GM13976 (cell line): ENCODE measurements at regions not wholly inside any gene's neighbourhood (a gene's known extent, or its start where the extent isn't known, plus 50 kb on each side); places are given as distances from the start of the nearest gene placed in this dataset.
A peak's percentile ranks its signal among the peaks of the same experiment; 100 is the strongest.

Experiments used
- DNase-seq: peaks from one replicate; pipeline ENCODE4 v3.0.0; 2012; ENCODE audit warnings: low spot score
- CTCF ChIP-seq: IDR thresholded peaks from 2 replicates; pipeline ENCODE4 v1.5.1; 2012; ENCODE audit warnings: borderline replicate concordance, mild to moderate bottlenecking; ENCODE audit not compliant: insufficient read depth; ENCODE audit errors: extremely low read depth, missing control alignments, control extremely low read depth
- in situ Hi-C: fragments of 300-500 bp; cut with MboI; formaldehyde crosslinking; loops from one replicate; pipeline ENCODE4 v1.12.0; 2022; ENCODE audit warnings: low sequenced_read_pairs, mixed read lengths, inconsistent platforms; ENCODE audit not compliant: unreplicated experiment

- DNase-seq: no peak
These were observed 260.1 kb upstream of the ARID1B start for GRCh38 chr6:156517088-156517487.

GRCh38 chr6:156515242-156515641, 261.9 kb upstream of the ARID1B start:
- DNase-seq: no peak
- TF ChIP-seq CTCF: no peak
- in situ Hi-C loops: no loop called here

More at GRCh38 chr6:156517088-156517487, 260.1 kb upstream of the ARID1B start:
- no peak for TF ChIP-seq CTCF
- in situ Hi-C loops: no loop called here

- peak; percentile 26 for DNase-seq
- TF ChIP-seq CTCF: no peak
- in situ Hi-C loops: no loop called here
These were observed 263.7 kb upstream of the ARID1B start for GRCh38 chr6:156513504-156513903.

GRCh38 chr6:156511570-156511969, 265.6 kb upstream of the ARID1B start:
- no peak for DNase-seq
- in situ Hi-C loops: no loop called here
- TF ChIP-seq CTCF: no peak

- in situ Hi-C loops: no loop called here
- DNase-seq: no peak
- no peak for TF ChIP-seq CTCF
These were observed 266.1 kb upstream of the ARID1B start for GRCh38 chr6:156511051-156511450.

GRCh38 chr6:156510242-156510641, 266.9 kb upstream of the ARID1B start:
- DNase-seq: no peak
- TF ChIP-seq CTCF: no peak
- in situ Hi-C loops: no loop called here

- no peak for TF ChIP-seq CTCF
- in situ Hi-C loops: no loop called here
- no peak for DNase-seq
These were observed 267.7 kb upstream of the ARID1B start for GRCh38 chr6:156509496-156509895.
